ENCODE measurements at regions not wholly inside any gene's neighbourhood (a gene's known extent, or its start where the extent isn't known, plus 50 kb on each side); places are given as distances from the start of the nearest gene placed in this dataset.
A peak's percentile ranks its signal among the peaks of the same experiment; 100 is the strongest.

GRCh38 chr2:118216224-118216623, 128.0 kb downstream of the INSIG2 start:
- H3K27ac ChIP-seq = no peak overlapping the region
- no peak for TF ChIP-seq CTCF (conservative IDR thresholded peaks at IDR 0.05)
- TF ChIP-seq ZFX (IDR thresholded peaks at IDR 0.05) = no peak

GRCh38 chr2:118209727-118210126, 121.5 kb downstream of the INSIG2 start:
- TF ChIP-seq ZFX (IDR thresholded peaks at IDR 0.05) = no peak

GRCh38 chr2:118207889-118208288, 119.6 kb downstream of the INSIG2 start:
- no peak overlapping the region for H3K27ac ChIP-seq
- TF ChIP-seq ZFX (IDR thresholded peaks at IDR 0.05) (no peak), CTCF (conservative IDR thresholded peaks at IDR 0.05) (no peak)

More at GRCh38 chr2:118209727-118210126, 121.5 kb downstream of the INSIG2 start:
- H3K27ac ChIP-seq = no peak overlapping the region

GRCh38 chr2:118202707-118203303, 114.5 kb downstream of the INSIG2 start:
- peak; percentile 84 for TF ChIP-seq CTCF (conservative IDR thresholded peaks at IDR 0.05)
- TF ChIP-seq ZFX (IDR thresholded peaks at IDR 0.05) = no peak
- no peak overlapping the region for H3K27ac ChIP-seq

- TF ChIP-seq ZFX (IDR thresholded peaks at IDR 0.05) (no peak), CTCF (conservative IDR thresholded peaks at IDR 0.05) (no peak)
- no peak overlapping the region for H3K27ac ChIP-seq
Observed at GRCh38 chr2:118198268-118198667, 110.0 kb downstream of the INSIG2 start.

- TF ChIP-seq ZFX (IDR thresholded peaks at IDR 0.05) (no peak), CTCF (conservative IDR thresholded peaks at IDR 0.05) (no peak)
Observed at GRCh38 chr2:118197011-118197675, 108.9 kb downstream of the INSIG2 start.

GRCh38 chr2:118190474-118190873, 102.2 kb downstream of the INSIG2 start:
- H3K27ac ChIP-seq = no peak overlapping the region
- TF ChIP-seq ZFX (IDR thresholded peaks at IDR 0.05) = no peak
- TF ChIP-seq CTCF (conservative IDR thresholded peaks at IDR 0.05) = no peak

More at GRCh38 chr2:118197011-118197675, 108.9 kb downstream of the INSIG2 start:
- H3K27ac ChIP-seq = no peak overlapping the region

- TF ChIP-seq ZFX (IDR thresholded peaks at IDR 0.05) = no peak
- H3K27ac ChIP-seq = peak overlapping the region; percentile 70
Observed at GRCh38 chr2:118186858-118187254, 98.6 kb downstream of the INSIG2 start.
